ENCODE measurements at regions not wholly inside any gene's neighbourhood (a gene's known extent, or its start where the extent isn't known, plus 50 kb on each side); places are given as distances from the start of the nearest gene placed in this dataset.
"Not testable (repeated sequence)": the region's sequence is repeated elsewhere in the genome, so short reads cannot be mapped to it uniquely, and the experiment has no call there.

DNA sequence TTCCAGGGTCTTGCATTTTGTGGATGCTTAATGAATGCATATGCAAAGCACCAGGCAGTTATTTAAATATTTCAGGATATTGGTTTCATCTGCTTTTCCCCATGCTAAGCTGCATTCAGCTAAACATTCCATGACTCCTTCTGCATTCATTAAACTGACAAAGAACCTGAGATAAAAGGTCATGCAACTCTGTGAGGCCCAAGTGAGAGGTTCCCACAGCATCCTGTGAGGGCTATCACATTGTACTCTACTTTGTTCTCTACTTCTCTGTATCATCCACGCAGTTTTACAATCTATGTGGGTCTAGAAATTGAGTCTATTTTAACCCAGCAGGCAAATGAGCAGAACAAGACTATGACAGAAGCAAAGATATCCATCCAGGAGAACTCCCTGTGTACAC is 86.4 kb upstream of the PRSS16 start:
- Histone ChIP-seq H3K9me3 (ENCODE audit: control insufficient read depth, insufficient read depth, low read length) (no peaks in the 10 kb centered on the region), H3K27ac (ENCODE audit: low read length) (no peak overlapping the region), H3K4me3 (ENCODE audit: low read length) (no peak overlapping the region), H3K4me1 (ENCODE audit: control insufficient read depth, insufficient read depth, low read length) (no peaks in the 10 kb centered on the region), H3K36me3 (ENCODE audit: control insufficient read depth, insufficient read depth, low read length) (no peaks in the 10 kb centered on the region), H3K27me3 (ENCODE audit: control insufficient read depth, insufficient read depth, low read length) (no peaks in the 10 kb centered on the region)
- DNase-seq (ENCODE audit: low read depth, low spot score) = no peak
- no CpG with 5 or more reads among the region's 1 CpG for WGBS (ENCODE audit: insufficient coverage, insufficient read length)

DNA sequence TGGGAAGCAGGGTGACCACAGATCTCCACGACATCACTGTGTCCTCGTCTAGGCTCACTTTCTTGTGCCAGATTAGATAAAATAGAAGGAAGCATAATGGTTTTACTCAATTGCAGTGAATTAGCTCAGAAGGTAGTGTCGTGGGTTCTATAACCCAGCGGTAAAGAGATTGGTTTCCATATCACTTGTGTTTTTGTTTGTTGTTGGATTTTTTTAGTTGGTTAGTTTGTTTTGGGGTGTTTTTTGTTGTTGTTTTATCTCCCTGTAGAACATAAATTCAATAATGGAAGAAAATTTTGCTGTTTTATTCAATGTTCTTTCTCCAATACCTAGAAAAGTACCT is 85.9 kb upstream of the PRSS16 start:
- Histone ChIP-seq H3K4me3 (ENCODE audit: low read length) (no peak overlapping the region), H3K36me3 (ENCODE audit: control insufficient read depth, insufficient read depth, low read length) (no peaks in the 10 kb centered on the region), H3K27ac (ENCODE audit: low read length) (no peak overlapping the region), H3K27me3 (ENCODE audit: control insufficient read depth, insufficient read depth, low read length) (no peaks in the 10 kb centered on the region), H3K4me1 (ENCODE audit: control insufficient read depth, insufficient read depth, low read length) (no peaks in the 10 kb centered on the region), H3K9me3 (ENCODE audit: control insufficient read depth, insufficient read depth, low read length) (no peaks in the 10 kb centered on the region)
- DNase-seq (ENCODE audit: low read depth, low spot score) = no peak
- WGBS (ENCODE audit: insufficient coverage, insufficient read length) = 100% methylated on average over 1 of the region's 4 CpGs

DNA sequence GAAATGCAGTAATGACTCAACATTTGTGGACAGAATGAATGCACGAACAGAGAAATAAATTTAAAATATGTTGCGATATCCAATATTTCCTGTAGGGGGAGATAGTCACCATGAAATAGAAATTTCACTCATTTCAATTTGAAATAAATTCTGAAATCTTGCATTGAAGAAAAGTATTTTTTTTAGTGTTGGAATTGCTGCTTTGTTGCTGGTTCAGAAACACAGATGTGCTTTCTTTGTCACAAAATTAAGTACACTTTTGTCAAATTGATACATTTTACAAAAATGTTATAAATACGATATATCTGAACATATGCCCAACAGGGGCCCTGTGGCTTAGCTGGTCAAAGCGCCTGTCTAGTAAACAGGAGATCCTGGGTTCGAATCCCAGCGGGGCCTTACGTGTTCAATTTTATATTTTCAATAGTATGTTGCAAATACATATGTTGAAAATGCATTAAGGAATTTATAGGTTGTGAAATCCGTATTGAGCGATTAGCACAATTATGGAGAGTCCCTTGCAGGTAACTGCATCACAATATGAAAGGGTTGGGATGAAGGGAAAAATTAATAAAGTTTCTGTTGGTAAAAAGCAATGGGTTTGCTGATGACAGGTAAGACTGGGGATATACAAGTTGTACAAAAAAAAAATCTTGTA is 85.4 kb upstream of the PRSS16 start:
- Histone ChIP-seq H3K36me3 (ENCODE audit: control insufficient read depth, insufficient read depth, low read length) (no peaks in the 10 kb centered on the region), H3K9me3 (ENCODE audit: control insufficient read depth, insufficient read depth, low read length) (no peaks in the 10 kb centered on the region), H3K4me1 (ENCODE audit: control insufficient read depth, insufficient read depth, low read length) (no peaks in the 10 kb centered on the region), H3K27ac (ENCODE audit: low read length) (no peak overlapping the region), H3K4me3 (ENCODE audit: low read length) (no peak overlapping the region), H3K27me3 (ENCODE audit: control insufficient read depth, insufficient read depth, low read length) (no peaks in the 10 kb centered on the region)
- WGBS (ENCODE audit: insufficient coverage, insufficient read length) = no CpG with 5 or more reads among the region's 9 CpGs
- no peak for DNase-seq (ENCODE audit: low read depth, low spot score)

DNA sequence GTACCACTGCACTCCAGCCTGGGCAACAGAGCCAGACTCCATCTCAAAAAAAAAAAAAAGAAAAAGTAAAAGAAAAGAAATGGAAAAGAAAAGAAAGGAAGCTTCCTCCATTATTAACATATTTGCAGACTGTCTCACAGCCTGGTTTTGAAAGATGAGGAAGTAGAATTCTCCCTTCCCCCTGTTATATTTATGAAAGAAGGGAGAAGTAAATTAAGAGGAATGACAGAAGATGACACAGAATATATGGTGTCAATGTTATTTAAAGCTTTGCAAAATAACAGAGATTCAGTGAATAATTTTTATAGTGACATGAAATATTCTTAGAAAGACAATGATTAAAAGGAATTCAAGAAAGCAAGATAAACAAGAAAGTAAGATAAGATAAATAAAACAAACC is 83.7 kb upstream of the PRSS16 start:
- no peaks in the 10 kb centered on the region for H3K9me3 ChIP-seq (ENCODE audit: control insufficient read depth, insufficient read depth, low read length)
- H3K4me1 ChIP-seq (ENCODE audit: control insufficient read depth, insufficient read depth, low read length) = no peaks in the 10 kb centered on the region
- no peaks in the 10 kb centered on the region for H3K36me3 ChIP-seq (ENCODE audit: control insufficient read depth, insufficient read depth, low read length)
- no peak overlapping the region for H3K27ac ChIP-seq (ENCODE audit: low read length)
- no peak for DNase-seq (ENCODE audit: low read depth, low spot score)
- H3K4me3 ChIP-seq (ENCODE audit: low read length) = no peak overlapping the region
- H3K27me3 ChIP-seq (ENCODE audit: control insufficient read depth, insufficient read depth, low read length) = no peaks in the 10 kb centered on the region

DNA sequence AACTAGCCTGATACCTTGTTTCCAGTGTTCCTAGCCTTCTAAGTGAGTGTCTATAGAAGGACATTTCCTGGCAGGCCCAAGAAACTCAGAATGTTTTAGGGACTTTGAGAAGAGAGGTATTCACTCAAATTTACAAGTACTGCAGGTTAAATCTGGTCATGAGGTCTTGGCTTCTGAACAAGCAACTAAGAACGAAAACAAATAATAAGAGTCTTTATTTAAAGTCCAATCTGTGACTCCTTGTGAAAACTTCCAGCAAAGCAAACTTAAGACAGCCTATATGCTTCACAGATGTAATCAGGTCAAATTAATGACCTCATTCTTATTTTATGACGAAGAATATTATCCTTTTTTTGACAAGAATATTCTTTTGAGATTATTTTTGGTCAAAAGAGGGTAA is 79.4 kb upstream of the PRSS16 start:
- Histone ChIP-seq H3K4me3 (ENCODE audit: low read length) (no peak overlapping the region), H3K27me3 (ENCODE audit: control insufficient read depth, insufficient read depth, low read length) (no peaks in the 10 kb centered on the region), H3K9me3 (ENCODE audit: control insufficient read depth, insufficient read depth, low read length) (no peaks in the 10 kb centered on the region), H3K4me1 (ENCODE audit: control insufficient read depth, insufficient read depth, low read length) (no peaks in the 10 kb centered on the region), H3K27ac (ENCODE audit: low read length) (no peak overlapping the region), H3K36me3 (ENCODE audit: control insufficient read depth, insufficient read depth, low read length) (no peaks in the 10 kb centered on the region)
- no peak for DNase-seq (ENCODE audit: low read depth, low spot score)
- no CpG with 5 or more reads among the region's 2 CpGs for WGBS (ENCODE audit: insufficient coverage, insufficient read length)

DNA sequence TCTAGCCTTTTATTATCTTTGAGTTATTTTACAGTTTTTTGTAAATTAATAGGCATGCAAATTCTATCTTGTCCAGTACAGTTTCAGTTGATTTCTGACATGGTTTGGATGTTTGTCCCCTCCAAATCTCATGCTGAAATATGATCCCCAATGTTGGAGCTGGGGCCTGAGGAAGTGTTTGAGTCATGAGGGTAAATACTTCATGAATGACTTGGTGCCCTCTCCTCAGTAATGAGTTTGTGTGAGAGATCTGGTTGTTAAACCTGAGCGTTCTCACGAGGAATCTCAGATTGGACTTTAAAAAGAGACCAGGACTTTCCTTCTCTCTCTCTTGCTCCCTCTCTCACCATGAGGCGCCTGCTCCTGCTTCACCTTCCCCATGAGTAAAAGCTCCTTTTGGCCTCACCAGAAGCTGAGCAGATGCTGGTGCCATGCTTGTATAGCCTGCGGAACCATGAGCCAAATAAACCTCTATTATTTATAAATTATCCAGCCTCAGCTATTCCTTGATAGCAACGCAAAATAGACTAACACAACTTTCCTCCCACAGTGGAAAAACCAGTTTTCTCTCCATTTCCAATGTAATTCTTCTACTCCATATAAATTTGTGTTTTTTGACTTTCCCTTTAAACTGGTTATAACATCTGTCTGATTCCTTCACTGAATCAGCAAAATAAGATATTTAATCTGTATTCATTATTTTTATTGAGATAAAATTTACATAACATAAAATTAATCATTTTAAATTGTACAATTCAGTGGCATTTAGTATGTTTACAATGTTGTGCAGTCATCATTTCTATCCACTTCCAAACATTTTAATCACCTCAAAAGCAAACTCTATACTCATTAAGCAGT is 78.7 kb upstream of the PRSS16 start:
- Histone ChIP-seq H3K27ac (ENCODE audit: low read length) (no peak overlapping the region), H3K4me1 (ENCODE audit: control insufficient read depth, insufficient read depth, low read length) (no peaks in the 10 kb centered on the region), H3K36me3 (ENCODE audit: control insufficient read depth, insufficient read depth, low read length) (no peaks in the 10 kb centered on the region), H3K27me3 (ENCODE audit: control insufficient read depth, insufficient read depth, low read length) (no peaks in the 10 kb centered on the region), H3K4me3 (ENCODE audit: low read length) (no peak overlapping the region), H3K9me3 (ENCODE audit: control insufficient read depth, insufficient read depth, low read length) (no peaks in the 10 kb centered on the region)
- DNase-seq (ENCODE audit: low read depth, low spot score) = no peak
- WGBS (ENCODE audit: insufficient coverage, insufficient read length) = no CpG with 5 or more reads among the region's 5 CpGs

DNA sequence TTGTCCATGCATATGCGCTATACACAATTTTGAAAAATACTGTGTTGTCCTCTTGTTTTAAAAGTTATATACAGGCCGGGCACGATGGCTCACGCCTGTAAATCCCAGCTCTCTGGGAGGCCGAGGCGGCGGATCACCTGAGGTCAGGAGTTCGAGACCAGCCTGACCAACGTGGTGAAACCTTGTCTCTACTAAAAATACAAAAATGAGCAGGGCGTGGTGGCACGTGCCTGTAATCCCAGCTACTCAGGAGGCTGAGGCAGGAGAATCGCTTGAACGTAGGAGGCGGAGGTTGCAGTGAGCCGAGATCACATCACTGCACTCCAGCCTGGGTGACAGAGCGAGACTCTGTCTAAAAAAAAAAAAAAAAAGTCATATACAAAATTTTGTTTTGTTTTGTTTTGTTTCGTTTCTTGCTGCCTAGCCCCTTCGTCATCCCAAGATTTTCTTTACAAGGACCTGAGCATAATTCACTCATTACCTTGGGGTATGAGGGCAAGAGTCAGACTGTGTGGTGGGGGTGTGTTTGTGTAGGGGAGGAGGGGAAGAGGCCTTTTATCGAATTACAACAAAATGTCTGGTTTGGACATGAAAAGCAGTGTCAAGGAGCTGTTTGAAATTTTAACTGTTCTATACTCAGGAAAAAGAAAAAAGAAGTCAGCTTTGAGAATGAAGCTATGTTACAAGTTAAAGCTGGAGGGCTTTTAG is 74.8 kb upstream of the PRSS16 start:
- DNase-seq (ENCODE audit: low read depth, low spot score); H3K27ac ChIP-seq (ENCODE audit: low read length); H3K9me3 ChIP-seq (ENCODE audit: control insufficient read depth, insufficient read depth, low read length); H3K4me1 ChIP-seq (ENCODE audit: control insufficient read depth, insufficient read depth, low read length); H3K27me3 ChIP-seq (ENCODE audit: control insufficient read depth, insufficient read depth, low read length); H3K36me3 ChIP-seq (ENCODE audit: control insufficient read depth, insufficient read depth, low read length); H3K4me3 ChIP-seq (ENCODE audit: low read length): not testable (repeated sequence)
- no CpG with 5 or more reads among the region's 19 CpGs for WGBS (ENCODE audit: insufficient coverage, insufficient read length)

DNA sequence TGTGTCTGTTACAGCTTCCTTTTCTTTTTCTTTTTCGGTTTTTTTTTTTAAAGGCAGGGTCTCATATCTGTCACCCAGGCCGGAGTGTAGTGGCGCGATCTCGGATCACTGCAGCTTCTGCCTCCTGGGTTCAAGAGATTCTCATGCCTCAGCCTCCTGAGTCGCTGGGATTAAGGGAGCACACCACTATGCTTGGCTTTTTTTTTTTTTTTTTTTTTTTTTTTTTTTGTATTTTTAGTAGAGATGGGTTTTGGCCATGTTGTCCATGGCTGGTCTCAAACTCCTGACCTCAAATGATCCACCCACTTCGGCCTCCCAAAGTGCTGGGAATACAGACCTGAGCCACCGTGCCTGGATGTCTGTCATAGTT is 74.3 kb upstream of the PRSS16 start:
- not testable (repeated sequence) for H3K9me3 ChIP-seq (ENCODE audit: control insufficient read depth, insufficient read depth, low read length); DNase-seq (ENCODE audit: low read depth, low spot score); H3K27ac ChIP-seq (ENCODE audit: low read length); H3K36me3 ChIP-seq (ENCODE audit: control insufficient read depth, insufficient read depth, low read length); H3K4me1 ChIP-seq (ENCODE audit: control insufficient read depth, insufficient read depth, low read length); H3K4me3 ChIP-seq (ENCODE audit: low read length); H3K27me3 ChIP-seq (ENCODE audit: control insufficient read depth, insufficient read depth, low read length)
- no CpG with 5 or more reads among the region's 8 CpGs for WGBS (ENCODE audit: insufficient coverage, insufficient read length)

DNA sequence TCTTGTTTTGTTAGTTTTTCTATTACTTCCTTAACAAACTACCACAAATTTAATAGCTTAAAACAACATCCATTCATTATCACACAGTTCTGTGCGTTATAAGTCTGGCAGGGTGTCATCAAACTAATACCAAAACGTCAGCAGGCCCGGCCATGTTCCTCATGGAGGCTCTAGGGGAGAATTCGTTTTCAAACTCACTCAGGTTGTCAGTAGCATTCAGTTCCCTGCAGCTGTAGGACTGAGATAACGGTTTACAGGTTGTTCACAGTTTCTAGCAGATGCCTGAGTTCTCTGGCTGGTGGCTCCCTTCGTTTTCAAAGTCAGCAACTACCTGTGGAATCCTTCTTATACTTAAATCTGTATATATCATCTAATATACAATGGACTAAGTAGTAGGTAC is 72.5 kb upstream of the PRSS16 start:
- Histone ChIP-seq H3K9me3 (ENCODE audit: control insufficient read depth, insufficient read depth, low read length) (no peaks in the 10 kb centered on the region), H3K4me3 (ENCODE audit: low read length) (no peak overlapping the region), H3K27ac (ENCODE audit: low read length) (no peak overlapping the region), H3K4me1 (ENCODE audit: control insufficient read depth, insufficient read depth, low read length) (0 out of 2 replicates have a peak, but pooled peaks cover 1% of the 10 kb centered on the region), H3K27me3 (ENCODE audit: control insufficient read depth, insufficient read depth, low read length) (no peaks in the 10 kb centered on the region), H3K36me3 (ENCODE audit: control insufficient read depth, insufficient read depth, low read length) (no peaks in the 10 kb centered on the region)
- no CpG with 5 or more reads among the region's 6 CpGs for WGBS (ENCODE audit: insufficient coverage, insufficient read length)
- DNase-seq (ENCODE audit: low read depth, low spot score) = no peak

DNA sequence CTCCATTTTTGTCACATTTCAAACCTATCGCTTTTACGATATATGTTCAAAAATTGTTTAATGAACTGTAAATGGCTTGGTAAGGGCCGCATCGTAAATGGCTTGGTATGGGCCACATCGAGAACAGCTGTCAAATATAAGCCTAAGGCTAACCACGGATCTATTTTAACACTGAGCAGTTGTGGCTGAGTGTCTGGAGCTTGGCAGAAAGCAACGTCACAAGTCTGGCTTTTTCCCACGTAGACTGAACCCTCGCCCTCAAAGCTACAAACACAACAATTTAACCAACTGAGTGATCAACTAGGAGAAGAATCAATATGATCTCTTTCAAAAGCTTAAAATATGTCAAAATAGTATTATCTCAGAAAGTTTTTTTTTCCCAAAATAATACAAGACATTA is 71.4 kb upstream of the PRSS16 start:
- no CpG with 5 or more reads among the region's 9 CpGs for WGBS (ENCODE audit: insufficient coverage, insufficient read length)
- Histone ChIP-seq H3K27me3 (ENCODE audit: control insufficient read depth, insufficient read depth, low read length) (no peaks in the 10 kb centered on the region), H3K27ac (ENCODE audit: low read length) (no peak overlapping the region), H3K4me1 (ENCODE audit: control insufficient read depth, insufficient read depth, low read length) (0 out of 2 replicates have a peak, but pooled peaks cover 1% of the 10 kb centered on the region), H3K9me3 (ENCODE audit: control insufficient read depth, insufficient read depth, low read length) (no peaks in the 10 kb centered on the region), H3K36me3 (ENCODE audit: control insufficient read depth, insufficient read depth, low read length) (no peaks in the 10 kb centered on the region), H3K4me3 (ENCODE audit: low read length) (no peak overlapping the region)
- DNase-seq (ENCODE audit: low read depth, low spot score) = no peak
